ENCODE measurements at regions not wholly inside any gene's neighbourhood (a gene's known extent, or its start where the extent isn't known, plus 50 kb on each side); places are given as distances from the start of the nearest gene placed in this dataset.

DNA sequence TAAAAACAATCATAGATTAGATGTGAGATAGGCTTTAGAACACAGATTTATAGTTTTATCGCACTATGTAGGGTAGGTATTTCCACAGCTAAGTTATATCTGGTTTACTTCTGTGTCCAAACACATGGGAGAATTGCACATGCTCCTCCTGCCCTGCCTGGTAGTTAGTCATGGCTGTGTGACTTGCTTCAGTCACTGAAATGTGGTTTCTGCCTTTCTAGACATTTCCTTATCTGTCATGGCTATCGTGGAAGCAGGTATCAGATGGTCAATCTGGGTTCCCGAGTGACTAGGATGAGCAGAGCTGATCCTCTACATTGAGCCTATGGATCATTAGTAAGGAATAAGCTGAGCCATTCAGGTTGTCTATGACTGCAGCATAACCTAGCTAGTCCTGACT, 117.8 kb upstream of the GMDS start:
- DNase-seq: no peak

DNA sequence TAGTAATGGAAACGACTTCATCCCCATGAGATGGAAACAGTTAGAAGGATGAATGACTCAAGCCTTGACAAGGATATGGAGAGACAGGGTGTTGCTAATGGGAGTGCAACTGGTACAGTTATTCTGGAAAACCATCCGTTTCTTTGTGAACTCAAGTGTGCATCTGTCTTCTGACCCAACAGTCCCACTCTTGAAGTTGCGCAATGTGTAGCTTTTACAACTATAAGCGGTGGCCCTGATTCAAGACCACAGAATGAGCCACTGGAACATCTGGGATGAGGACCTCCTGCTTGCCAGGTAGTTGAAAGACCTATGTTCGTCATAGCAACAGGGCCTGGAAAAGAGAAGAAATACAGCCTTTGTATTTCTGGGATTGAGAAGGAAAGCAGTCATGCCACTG, 115.8 kb upstream of the GMDS start:
- intact Hi-C loops (cut with DNase I): no loop called here
- Histone ChIP-seq H3K4me1 (no peaks in the 10 kb centered on the region), H3K27ac (no peak overlapping the region), H3K36me3 (no peaks in the 10 kb centered on the region), H3K9me3 (no peaks in the 10 kb centered on the region), H3K27me3 (no peaks in the 10 kb centered on the region), H3K4me3 (no peak overlapping the region)
- no peak for DNase-seq
- 94 to 97% methylated on average over 5 of the region's 5 CpGs for WGBS, 2 donors
- TF ChIP-seq, protein P1, sequence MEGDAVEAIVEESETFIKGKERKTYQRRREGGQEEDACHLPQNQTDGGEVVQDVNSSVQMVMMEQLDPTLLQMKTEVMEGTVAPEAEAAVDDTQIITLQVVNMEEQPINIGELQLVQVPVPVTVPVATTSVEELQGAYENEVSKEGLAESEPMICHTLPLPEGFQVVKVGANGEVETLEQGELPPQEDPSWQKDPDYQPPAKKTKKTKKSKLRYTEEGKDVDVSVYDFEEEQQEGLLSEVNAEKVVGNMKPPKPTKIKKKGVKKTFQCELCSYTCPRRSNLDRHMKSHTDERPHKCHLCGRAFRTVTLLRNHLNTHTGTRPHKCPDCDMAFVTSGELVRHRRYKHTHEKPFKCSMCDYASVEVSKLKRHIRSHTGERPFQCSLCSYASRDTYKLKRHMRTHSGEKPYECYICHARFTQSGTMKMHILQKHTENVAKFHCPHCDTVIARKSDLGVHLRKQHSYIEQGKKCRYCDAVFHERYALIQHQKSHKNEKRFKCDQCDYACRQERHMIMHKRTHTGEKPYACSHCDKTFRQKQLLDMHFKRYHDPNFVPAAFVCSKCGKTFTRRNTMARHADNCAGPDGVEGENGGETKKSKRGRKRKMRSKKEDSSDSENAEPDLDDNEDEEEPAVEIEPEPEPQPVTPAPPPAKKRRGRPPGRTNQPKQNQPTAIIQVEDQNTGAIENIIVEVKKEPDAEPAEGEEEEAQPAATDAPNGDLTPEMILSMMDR (IDR thresholded peaks at IDR 0.05): no peak
- no peak for TF ChIP-seq POLR2A (IDR thresholded peaks at IDR 0.05)

More for the DNA sequence above, 117.8 kb upstream of the GMDS start:
- Histone ChIP-seq H3K4me1 (no peaks in the 10 kb centered on the region), H3K27me3 (no peaks in the 10 kb centered on the region), H3K27ac (no peak overlapping the region), H3K4me3 (no peak overlapping the region), H3K9me3 (no peaks in the 10 kb centered on the region), H3K36me3 (no peaks in the 10 kb centered on the region)
- intact Hi-C loops (cut with DNase I): no loop called here
- TF ChIP-seq, protein P1 (IDR thresholded peaks at IDR 0.05): no peak
- no peak for TF ChIP-seq POLR2A (IDR thresholded peaks at IDR 0.05)
- WGBS, 2 donors: 52 to 73% methylated on average over 3 of the region's 3 CpGs

DNA sequence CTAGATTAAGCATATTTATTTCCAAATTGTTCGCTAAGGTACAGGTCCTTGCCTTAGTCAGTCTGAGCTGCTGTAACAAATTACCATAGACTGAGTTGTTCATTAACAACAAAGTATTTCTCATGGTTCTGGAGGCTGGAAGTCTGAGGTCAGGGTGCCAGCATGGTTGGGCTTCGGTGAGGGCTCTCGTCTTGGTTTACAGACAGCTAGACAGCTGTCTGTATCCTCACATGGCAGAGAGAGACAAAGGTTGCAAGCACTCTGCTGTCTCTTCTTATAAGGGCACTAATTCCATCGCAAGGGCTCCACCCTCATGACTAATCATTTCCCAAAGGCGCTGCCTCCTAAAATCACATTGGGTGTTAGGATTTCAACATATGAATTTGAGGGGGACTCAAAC, 115.3 kb upstream of the GMDS start:
- DNase-seq: no peak
- intact Hi-C loops (cut with DNase I): no loop called here
- H3K4me3 ChIP-seq: no peak overlapping the region
- no peaks in the 10 kb centered on the region for H3K27me3 ChIP-seq
- no peaks in the 10 kb centered on the region for H3K36me3 ChIP-seq
- no peak overlapping the region for H3K27ac ChIP-seq
- 97 to 98% methylated on average over 5 of the region's 5 CpGs for WGBS, 2 donors
- H3K9me3 ChIP-seq: no peaks in the 10 kb centered on the region
- H3K4me1 ChIP-seq: no peaks in the 10 kb centered on the region
- TF ChIP-seq, protein P1 (IDR thresholded peaks at IDR 0.05): no peak

DNA sequence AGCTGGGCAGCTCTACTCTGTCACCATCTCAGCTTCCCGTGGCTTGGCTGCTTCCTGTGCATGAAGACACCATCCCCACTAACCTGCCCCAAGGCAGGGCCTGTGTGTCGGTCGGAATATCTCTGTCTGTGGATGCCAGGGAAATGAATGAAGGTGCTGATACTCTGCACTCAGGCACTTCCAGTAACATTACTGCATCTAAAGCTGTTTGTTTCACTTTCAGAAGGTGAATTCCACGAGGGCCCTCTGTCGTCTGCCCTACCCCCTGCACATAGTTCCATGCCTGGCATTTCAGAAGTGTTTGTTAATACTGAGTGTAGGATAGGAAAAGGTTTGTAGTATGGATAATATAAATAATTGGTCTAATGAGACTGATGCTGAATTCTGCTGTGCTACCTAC, 114.7 kb upstream of the GMDS start:
- H3K4me1 ChIP-seq: no peaks in the 10 kb centered on the region
- intact Hi-C loops (cut with DNase I): no loop called here
- no peak overlapping the region for H3K27ac ChIP-seq
- peaks cover 0 to 2% (median 0%) of the 10 kb centered on the region in 4 donors for H3K27me3 ChIP-seq
- no peak overlapping the region for H3K4me3 ChIP-seq
- TF ChIP-seq, protein P1 (IDR thresholded peaks at IDR 0.05): no peak
- TF ChIP-seq POLR2A (IDR thresholded peaks at IDR 0.05): no peak
- no peaks in the 10 kb centered on the region for H3K9me3 ChIP-seq
- WGBS, 2 donors: 86 to 96% methylated on average over 2 to 3 of the region's 5 CpGs
- no peaks in the 10 kb centered on the region for H3K36me3 ChIP-seq
- DNase-seq: no peak

DNA sequence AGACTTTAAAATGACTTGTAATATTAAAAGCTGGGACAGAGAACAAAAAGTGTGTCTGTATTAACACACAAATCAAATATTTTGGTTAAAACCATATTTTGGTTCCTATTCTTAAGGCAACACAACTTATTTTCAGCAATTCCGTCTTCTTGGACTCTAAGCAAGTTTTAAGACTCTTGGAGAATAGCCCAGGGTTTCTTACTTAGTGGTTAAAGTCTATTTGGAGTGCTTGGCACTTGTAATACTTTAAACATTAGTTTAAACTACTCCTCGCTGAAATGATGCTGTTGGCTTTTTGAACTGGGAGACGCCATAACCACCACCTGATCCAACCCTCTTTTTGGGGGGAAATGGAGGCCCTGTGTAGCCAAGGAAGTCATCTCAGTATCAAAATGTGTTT, 109.7 kb upstream of the GMDS start:
- intact Hi-C loops (cut with DNase I): no loop called here
- no peak for DNase-seq
- H3K4me3 ChIP-seq: no peak overlapping the region

More for the DNA sequence above, 109.7 kb upstream of the GMDS start:
- 65 to 70% methylated on average over 3 of the region's 3 CpGs for WGBS, 2 donors
- Histone ChIP-seq H3K36me3 (no peaks in the 10 kb centered on the region), H3K27me3 (peaks cover 0 to 21% (median 0%) of the 10 kb centered on the region in 4 donors), H3K27ac (no peak overlapping the region), H3K9me3 (no peaks in the 10 kb centered on the region), H3K4me1 (no peaks in the 10 kb centered on the region)
- TF ChIP-seq, protein P1 (IDR thresholded peaks at IDR 0.05): no peak
- TF ChIP-seq POLR2A (IDR thresholded peaks at IDR 0.05): no peak
